ENCODE measurements at regions not wholly inside any gene's neighbourhood (a gene's known extent, or its start where the extent isn't known, plus 50 kb on each side); places are given as distances from the start of the nearest gene placed in this dataset.

DNA sequence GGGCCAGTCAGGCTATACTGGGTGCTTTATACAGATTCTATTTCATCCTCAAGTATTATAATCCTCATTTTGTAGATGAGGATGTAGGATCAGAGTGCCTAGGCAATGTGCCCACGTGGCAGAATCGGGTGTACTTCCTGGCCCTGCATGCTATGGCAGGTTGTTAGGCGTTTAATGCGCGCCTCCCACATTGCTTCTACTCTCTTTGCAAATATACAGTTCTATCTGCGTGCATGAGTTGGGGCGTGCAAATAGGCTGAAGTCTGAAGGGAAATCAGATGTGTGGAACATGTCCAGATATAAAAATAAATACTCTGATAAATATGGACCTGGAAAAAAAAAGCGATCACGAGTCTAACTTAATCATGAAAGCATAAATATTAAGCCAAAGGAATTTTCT lies 194.7 kb upstream of the FMN2 start:
- TF ChIP-seq, protein P1, sequence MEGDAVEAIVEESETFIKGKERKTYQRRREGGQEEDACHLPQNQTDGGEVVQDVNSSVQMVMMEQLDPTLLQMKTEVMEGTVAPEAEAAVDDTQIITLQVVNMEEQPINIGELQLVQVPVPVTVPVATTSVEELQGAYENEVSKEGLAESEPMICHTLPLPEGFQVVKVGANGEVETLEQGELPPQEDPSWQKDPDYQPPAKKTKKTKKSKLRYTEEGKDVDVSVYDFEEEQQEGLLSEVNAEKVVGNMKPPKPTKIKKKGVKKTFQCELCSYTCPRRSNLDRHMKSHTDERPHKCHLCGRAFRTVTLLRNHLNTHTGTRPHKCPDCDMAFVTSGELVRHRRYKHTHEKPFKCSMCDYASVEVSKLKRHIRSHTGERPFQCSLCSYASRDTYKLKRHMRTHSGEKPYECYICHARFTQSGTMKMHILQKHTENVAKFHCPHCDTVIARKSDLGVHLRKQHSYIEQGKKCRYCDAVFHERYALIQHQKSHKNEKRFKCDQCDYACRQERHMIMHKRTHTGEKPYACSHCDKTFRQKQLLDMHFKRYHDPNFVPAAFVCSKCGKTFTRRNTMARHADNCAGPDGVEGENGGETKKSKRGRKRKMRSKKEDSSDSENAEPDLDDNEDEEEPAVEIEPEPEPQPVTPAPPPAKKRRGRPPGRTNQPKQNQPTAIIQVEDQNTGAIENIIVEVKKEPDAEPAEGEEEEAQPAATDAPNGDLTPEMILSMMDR (IDR thresholded peaks at IDR 0.05; ENCODE audit: insufficient read depth, low read length), result no peak
- TF ChIP-seq GABPA (IDR thresholded peaks at IDR 0.05; ENCODE audit: low read depth), result no peak
- TF ChIP-seq, protein P2, sequence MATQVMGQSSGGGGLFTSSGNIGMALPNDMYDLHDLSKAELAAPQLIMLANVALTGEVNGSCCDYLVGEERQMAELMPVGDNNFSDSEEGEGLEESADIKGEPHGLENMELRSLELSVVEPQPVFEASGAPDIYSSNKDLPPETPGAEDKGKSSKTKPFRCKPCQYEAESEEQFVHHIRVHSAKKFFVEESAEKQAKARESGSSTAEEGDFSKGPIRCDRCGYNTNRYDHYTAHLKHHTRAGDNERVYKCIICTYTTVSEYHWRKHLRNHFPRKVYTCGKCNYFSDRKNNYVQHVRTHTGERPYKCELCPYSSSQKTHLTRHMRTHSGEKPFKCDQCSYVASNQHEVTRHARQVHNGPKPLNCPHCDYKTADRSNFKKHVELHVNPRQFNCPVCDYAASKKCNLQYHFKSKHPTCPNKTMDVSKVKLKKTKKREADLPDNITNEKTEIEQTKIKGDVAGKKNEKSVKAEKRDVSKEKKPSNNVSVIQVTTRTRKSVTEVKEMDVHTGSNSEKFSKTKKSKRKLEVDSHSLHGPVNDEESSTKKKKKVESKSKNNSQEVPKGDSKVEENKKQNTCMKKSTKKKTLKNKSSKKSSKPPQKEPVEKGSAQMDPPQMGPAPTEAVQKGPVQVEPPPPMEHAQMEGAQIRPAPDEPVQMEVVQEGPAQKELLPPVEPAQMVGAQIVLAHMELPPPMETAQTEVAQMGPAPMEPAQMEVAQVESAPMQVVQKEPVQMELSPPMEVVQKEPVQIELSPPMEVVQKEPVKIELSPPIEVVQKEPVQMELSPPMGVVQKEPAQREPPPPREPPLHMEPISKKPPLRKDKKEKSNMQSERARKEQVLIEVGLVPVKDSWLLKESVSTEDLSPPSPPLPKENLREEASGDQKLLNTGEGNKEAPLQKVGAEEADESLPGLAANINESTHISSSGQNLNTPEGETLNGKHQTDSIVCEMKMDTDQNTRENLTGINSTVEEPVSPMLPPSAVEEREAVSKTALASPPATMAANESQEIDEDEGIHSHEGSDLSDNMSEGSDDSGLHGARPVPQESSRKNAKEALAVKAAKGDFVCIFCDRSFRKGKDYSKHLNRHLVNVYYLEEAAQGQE (IDR thresholded peaks at IDR 0.05; ENCODE audit: insufficient replicate concordance, low read depth), result no peak
- TF ChIP-seq POLR2AphosphoS5 (IDR thresholded peaks at IDR 0.05; ENCODE audit: low read depth), result no peak
- TF ChIP-seq SPI1 (IDR thresholded peaks at IDR 0.05; ENCODE audit: borderline replicate concordance, low read depth), result no peak
